Esophagus squamous epithelium (tissue), 5 donors: ENCODE measurements at regions not wholly inside any gene's neighbourhood (a gene's known extent, or its start where the extent isn't known, plus 50 kb on each side); places are given as distances from the start of the nearest gene placed in this dataset.
"Not testable (repeated sequence)": the region's sequence is repeated elsewhere in the genome, so short reads cannot be mapped to it uniquely, and the experiment has no call there.

Source experiments
- DNase-seq: peaks from one replicate; lab custom pipeline; 2025; lab: John Stamatoyannopoulos, UW
- H3K27ac ChIP-seq, 4 donors: fragments of 200-600 bp; sonication (generic); one replicate each; pipeline ENCODE4 v1.5.1; 2016 to 2019; ENCODE audit warnings: mild to moderate bottlenecking in 1 of 4
- H3K27me3 ChIP-seq, 4 donors: fragments of 200-600 bp; sonication (generic); 1 replicate in 3 of 4; 2 replicates in 1 of 4; pipeline versions ENCODE4 v1.5.1 to v1.6.0; 2017 to 2021; ENCODE audit warnings: antibody characterized with exemption in 1 of 4
- H3K36me3 ChIP-seq, 3 donors: fragments of 200-600 bp; sonication (generic); one replicate each; pipeline ENCODE4 v1.5.1; 2016 to 2019
- H3K4me1 ChIP-seq, 3 donors: fragments of 200-600 bp; sonication (generic); one replicate each; pipeline ENCODE4 v1.5.1; 2017 to 2019
- H3K4me3 ChIP-seq, 4 donors: fragments of 200-600 bp; sonication (generic); 1 replicate in 3 of 4; 2 replicates in 1 of 4; pipeline ENCODE4 v1.5.1; 2016 to 2019; ENCODE audit warnings: mild to moderate bottlenecking in 2 of 4, moderate library complexity in 1 of 4
- H3K9me3 ChIP-seq, 3 donors: fragments of 200-600 bp; sonication (generic); one replicate each; pipeline ENCODE4 v1.5.1; 2016 to 2019
- CTCF ChIP-seq, 6 experiments: fragments of 450-650 bp in 4 of 6; fragments of 200-600 bp in 2 of 6; sonication (generic) in 2 of 6; IDR thresholded peaks; one replicate each; pipeline ENCODE4 v1.5.1; 2016 to 2019; ENCODE audit warnings: antibody characterized with exemption in 6 of 6, mild to moderate bottlenecking in 4 of 6, moderate library complexity in 4 of 6
- POLR2A ChIP-seq, 4 donors: fragments of 450-650 bp; IDR thresholded peaks; one replicate each; pipeline ENCODE4 v1.6.1; 2017; ENCODE audit warnings: antibody characterized with exemption in 4 of 4, mild to moderate bottlenecking in 4 of 4, moderate library complexity in 3 of 4
- WGBS, 2 donors: methylation state at CpG; one replicate each; pipeline ENCODE4 v1.1.5; 2018; 5-methylcytosine and 5-hydroxymethylcytosine counted together
- intact Hi-C: fragments of 100-400 bp; cut with DNase I; formaldehyde crosslinking; loops from one replicate; pipeline ENCODE4 v1.15.0; 2022
- donor health status: DM: yes; HTN: yes; CAD: no.

DNA sequence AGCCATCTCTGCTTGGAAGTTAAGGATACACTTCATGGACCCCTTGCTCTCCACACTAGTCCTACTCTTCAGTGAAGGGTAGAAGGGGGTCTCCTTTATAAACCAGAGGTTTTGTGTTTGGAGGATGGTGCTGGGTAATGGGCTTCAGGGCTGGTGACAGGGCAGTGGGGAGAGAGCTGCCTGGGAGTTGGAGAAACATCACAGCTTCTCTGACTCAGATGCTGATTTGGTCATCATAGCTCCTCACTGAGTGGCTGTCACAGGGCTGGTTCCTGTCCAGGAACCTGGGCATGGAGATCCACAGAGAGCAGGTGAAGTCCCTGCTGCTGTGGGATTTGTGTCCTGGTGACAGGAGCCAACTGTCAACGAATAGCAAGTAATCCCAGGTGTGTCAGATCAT lies 333.9 kb upstream of the ATP10A start:
- 0 to 20% methylated on average over 1 of the region's 1 CpG for WGBS, 2 donors
- H3K36me3 ChIP-seq, result no peaks in the 10 kb centered on the region
- no peaks in the 10 kb centered on the region for H3K4me1 ChIP-seq
- H3K27me3 ChIP-seq, result no peaks in the 10 kb centered on the region
- no peak overlapping the region for H3K4me3 ChIP-seq
- no peak for TF ChIP-seq POLR2A (IDR thresholded peaks at IDR 0.05)
- TF ChIP-seq CTCF (IDR thresholded peaks at IDR 0.05), result no peak
- intact Hi-C loops, result no loop called here
- no peaks in the 10 kb centered on the region for H3K9me3 ChIP-seq
- DNase-seq, result no peak
- no peak overlapping the region for H3K27ac ChIP-seq

- no peak for DNase-seq
- Histone ChIP-seq H3K27me3 (no peaks in the 10 kb centered on the region), H3K4me1 (no peaks in the 10 kb centered on the region), H3K9me3 (no peaks in the 10 kb centered on the region), H3K27ac (no peak overlapping the region), H3K36me3 (no peaks in the 10 kb centered on the region), H3K4me3 (no peak overlapping the region)
- intact Hi-C loops, result no loop called here
- WGBS, 2 donors, result 48 to 52% methylated on average over 2 of the region's 2 CpGs
- TF ChIP-seq CTCF (IDR thresholded peaks at IDR 0.05) (no peak), POLR2A (IDR thresholded peaks at IDR 0.05) (no peak)
Measured at GRCh38 chr15:26191193-26191592, 328.1 kb upstream of the ATP10A start.

GRCh38 chr15:26186138-26186537 lies 323.0 kb upstream of the ATP10A start:
- H3K27ac ChIP-seq, H3K36me3 ChIP-seq, DNase-seq, H3K4me3 ChIP-seq, H3K27me3 ChIP-seq, H3K9me3 ChIP-seq, H3K4me1 ChIP-seq, intact Hi-C loops: not testable (repeated sequence)
- 76 to 81% methylated on average over 8 to 10 of the region's 10 CpGs for WGBS, 2 donors

DNA sequence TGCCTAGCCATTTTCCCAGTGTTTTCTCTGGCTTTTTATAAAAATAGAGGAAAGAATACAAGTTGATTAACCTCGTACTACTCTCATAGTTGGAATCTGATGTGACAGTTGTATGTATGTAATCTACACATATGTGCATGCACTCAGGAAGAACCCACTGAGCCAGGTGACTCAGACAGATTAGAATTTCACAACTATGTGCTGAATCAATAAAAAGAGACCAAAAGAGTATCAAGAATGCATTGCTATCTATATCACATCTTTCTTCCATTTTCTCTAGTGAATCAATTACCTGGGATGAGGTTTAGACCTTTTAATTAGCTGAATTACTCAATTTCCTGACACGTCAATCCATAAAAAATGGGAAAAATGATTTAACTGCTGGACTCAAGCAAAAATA lies 319.3 kb upstream of the ATP10A start:
- H3K9me3 ChIP-seq, result no peaks in the 10 kb centered on the region
- WGBS, 2 donors, result 64 to 73% methylated on average over 2 of the region's 2 CpGs
- H3K27ac ChIP-seq, result no peak overlapping the region
- TF ChIP-seq POLR2A (IDR thresholded peaks at IDR 0.05) (no peak), CTCF (IDR thresholded peaks at IDR 0.05) (no peak)
- no peaks in the 10 kb centered on the region for H3K4me1 ChIP-seq
- no peaks in the 10 kb centered on the region for H3K36me3 ChIP-seq
- H3K27me3 ChIP-seq, result no peaks in the 10 kb centered on the region
- no peak for DNase-seq
- intact Hi-C loops, result no loop called here
- H3K4me3 ChIP-seq, result no peak overlapping the region

- Histone ChIP-seq H3K4me1 (no peaks in the 10 kb centered on the region), H3K27ac (no peak overlapping the region), H3K27me3 (no peaks in the 10 kb centered on the region), H3K36me3 (no peaks in the 10 kb centered on the region), H3K9me3 (no peaks in the 10 kb centered on the region), H3K4me3 (no peak overlapping the region)
- no peak for DNase-seq
- intact Hi-C loops, result no loop called here
- TF ChIP-seq POLR2A (IDR thresholded peaks at IDR 0.05) (no peak), CTCF (IDR thresholded peaks at IDR 0.05) (no peak)
- 46 to 59% methylated on average over 5 of the region's 6 CpGs for whole genome bisulfite sequencing, 2 donors
Measured at GRCh38 chr15:26179906-26180305, 316.8 kb upstream of the ATP10A start.

DNA sequence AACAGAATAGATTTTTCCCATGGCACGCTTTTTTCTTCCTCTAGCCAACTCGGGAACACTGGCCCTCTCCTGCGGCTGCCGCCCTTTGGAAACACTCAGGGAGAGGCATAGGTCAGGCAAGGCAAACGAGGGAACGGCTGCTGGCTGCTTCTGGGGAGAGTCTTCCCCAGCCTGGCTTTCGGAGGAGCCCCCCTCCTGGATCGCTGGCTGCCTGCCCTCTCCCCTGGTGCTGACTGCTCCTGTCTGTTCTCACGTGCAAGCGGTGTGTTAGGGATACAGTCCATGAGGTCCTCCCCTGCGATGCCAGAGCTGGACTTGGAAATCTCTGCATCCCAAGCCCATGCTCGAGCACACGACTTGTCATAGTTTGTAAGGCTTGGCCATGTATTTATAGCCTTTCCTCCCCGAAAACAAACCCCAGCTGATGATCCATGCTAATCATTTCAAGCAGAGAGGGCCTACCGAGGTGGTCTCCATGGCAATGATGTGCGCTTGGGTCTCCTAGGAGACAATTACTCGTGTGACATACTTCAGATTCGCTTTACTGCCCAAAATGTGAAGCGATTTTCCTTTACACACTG lies 315.6 kb upstream of the ATP10A start:
- TF ChIP-seq CTCF (IDR thresholded peaks at IDR 0.05), result no peak
- TF ChIP-seq POLR2A (IDR thresholded peaks at IDR 0.05), result no peak
- Histone ChIP-seq H3K27ac (no peak overlapping the region), H3K9me3 (no peaks in the 10 kb centered on the region), H3K36me3 (no peaks in the 10 kb centered on the region), H3K27me3 (no peaks in the 10 kb centered on the region), H3K4me3 (no peak overlapping the region), H3K4me1 (no peaks in the 10 kb centered on the region)
- 65 to 67% methylated on average over 15 to 19 of the region's 19 CpGs for WGBS, 2 donors
- DNase-seq, result no peak
- intact Hi-C loops, result no loop called here
